AG09309 (cell line): ENCODE measurements at regions not wholly inside any gene's neighbourhood (a gene's known extent, or its start where the extent isn't known, plus 50 kb on each side); places are given as distances from the start of the nearest gene placed in this dataset.

Source experiments
- DNase-seq: peaks from one replicate; pipeline ENCODE4 v3.0.0-alpha.2; 2010; ENCODE audit warnings: low read depth
- H3K4me3 ChIP-seq: 2 replicates; pipeline ENCODE4 v1.5.1; 2011; ENCODE audit warnings: mild to moderate bottlenecking, low read depth, low read length, moderate library complexity; ENCODE audit not compliant: control insufficient read depth
- CTCF ChIP-seq: IDR thresholded peaks from 2 replicates; pipeline ENCODE4 v1.5.1; 2011; ENCODE audit warnings: mild to moderate bottlenecking, low read depth, low read length, inconsistent platforms; ENCODE audit not compliant: insufficient read depth, control insufficient read depth; ENCODE audit errors: missing control alignments

- H3K4me3 ChIP-seq, result no peak overlapping the region
- no peak for DNase-seq
- no peak for TF ChIP-seq CTCF
These were observed 101.6 kb upstream of the APC start for GRCh38 chr5:112635771-112636731.

DNA sequence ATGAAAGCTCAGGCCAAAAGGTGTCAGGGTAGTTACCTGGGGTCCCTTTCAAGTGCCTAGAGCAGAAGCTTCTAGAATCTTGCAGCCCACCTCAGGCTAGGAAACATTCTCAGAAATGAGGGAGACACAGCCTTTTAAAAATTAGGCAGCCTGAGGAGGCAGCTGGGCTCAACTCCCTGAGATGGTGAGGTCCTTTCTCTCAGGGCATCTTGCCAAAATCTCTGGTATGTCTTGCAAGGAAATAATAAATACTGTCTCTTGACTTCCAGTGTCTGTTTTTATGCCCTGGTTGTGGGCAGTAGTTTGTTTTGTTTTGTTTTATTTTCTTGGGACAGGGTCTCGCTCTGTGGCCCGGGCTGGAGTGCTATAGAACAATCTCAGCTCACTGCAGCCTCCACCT, 100.9 kb upstream of the APC start:
- TF ChIP-seq CTCF, result no peak
- H3K4me3 ChIP-seq, result no peak overlapping the region
- DNase-seq, result no peak

DNA sequence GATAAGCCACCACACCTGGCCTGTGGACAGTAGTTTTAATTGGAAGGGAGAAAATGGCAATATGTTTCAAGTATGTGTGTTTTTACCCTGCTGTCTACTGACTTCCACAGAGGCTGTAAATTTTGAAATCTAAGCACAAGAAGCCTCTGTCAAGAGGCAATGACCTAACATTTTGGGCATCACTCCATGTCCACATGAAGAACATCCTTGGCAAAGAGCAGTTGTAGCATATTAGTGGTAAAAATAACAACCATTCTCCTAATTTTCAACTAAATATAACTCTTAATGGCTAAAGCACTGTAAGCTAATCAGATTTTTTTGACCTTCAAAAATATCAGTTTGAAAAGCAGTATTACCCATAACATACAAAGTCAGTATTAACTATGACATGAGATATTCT, 100.3 kb upstream of the APC start:
- DNase-seq, result no peak
- TF ChIP-seq CTCF, result no peak
- no peak overlapping the region for H3K4me3 ChIP-seq

- no peak for DNase-seq
- no peak overlapping the region for H3K4me3 ChIP-seq
- no peak for TF ChIP-seq CTCF
These were observed 97.1 kb upstream of the APC start for GRCh38 chr5:112640546-112640945.

DNA sequence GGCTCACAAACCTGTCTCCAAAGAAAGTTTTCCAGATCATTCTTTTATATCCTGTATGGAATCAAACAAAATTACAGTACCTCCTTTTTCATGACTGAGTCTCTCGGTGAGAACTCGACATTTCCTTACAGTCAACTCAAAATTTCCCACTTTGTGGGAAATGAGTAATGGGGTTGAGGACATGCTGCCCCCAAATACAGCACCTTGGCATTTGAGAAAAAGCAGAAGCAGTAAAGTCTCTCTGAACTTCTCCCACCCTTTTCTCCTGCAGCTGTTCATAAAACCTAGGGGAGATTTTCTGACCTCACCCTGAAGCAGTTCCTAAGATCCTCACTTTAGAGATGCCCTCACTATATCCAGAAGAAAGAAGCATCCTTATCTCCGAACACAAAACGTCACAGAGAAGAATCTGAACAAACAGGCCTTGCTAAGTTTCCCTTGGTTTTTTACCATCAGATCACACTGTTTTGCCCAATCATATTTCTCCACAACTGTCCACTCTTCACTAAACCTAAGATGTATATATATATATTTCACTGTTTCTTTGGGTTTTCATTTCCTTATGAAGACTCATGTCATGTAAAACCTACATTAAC, 96.1 kb upstream of the APC start:
- no peak overlapping the region for H3K4me3 ChIP-seq
- DNase-seq, result no peak
- TF ChIP-seq CTCF, result no peak

DNA sequence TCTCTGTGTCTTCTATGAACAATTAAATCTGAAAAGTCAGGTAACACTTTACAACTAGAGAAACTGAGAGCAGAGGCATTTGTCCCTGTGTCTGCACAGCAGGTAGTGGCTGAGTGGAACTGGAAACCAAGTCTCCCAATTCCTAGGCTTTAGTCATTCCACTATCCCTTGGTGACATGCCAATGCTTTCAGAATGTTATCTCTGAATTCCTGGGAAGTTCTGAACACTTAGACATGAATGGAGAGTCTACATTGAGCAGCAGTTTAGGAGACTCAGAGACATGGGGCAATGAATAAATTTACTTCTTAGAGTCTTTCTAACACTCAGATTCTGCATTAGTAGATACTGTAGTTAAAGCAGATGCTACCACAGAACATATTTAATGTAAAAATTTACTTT, 94.8 kb upstream of the APC start:
- DNase-seq, result no peak
- TF ChIP-seq CTCF, result no peak
- H3K4me3 ChIP-seq, result no peak overlapping the region
